Activated T-cell treated with anti-CD3 and anti-CD28 coated beads, Interleukin-2, amount 50 U/mL, for 48 hours (primary cell): ENCODE measurements at regions not wholly inside any gene's neighbourhood (a gene's known extent, or its start where the extent isn't known, plus 50 kb on each side); places are given as distances from the start of the nearest gene placed in this dataset.

Experiments
- DNase-seq, 2 experiments: peaks; one replicate each; pipeline ENCODE4 v3.0.0-alpha.2; 2020

DNA sequence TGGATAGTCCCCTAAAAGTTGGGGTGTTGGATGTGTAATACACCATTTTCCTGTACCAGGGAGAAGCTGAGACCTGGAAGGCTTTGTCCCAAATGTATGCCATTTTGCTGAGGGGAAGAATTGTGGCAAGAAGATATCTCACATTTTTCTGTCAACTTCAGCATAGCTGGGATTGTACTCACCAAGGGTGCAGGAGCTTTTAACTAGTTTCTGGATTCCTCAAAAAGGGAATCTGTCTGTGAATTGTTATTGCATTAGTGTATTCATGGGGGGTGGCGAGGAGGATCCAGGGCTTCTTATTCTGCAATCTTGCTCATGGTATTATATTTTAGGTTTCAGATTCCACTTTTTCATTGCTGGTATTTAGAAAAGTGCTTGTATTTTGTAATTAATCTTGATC is 208.2 kb upstream of the MYOCD start:
- no peak for DNase-seq

DNA sequence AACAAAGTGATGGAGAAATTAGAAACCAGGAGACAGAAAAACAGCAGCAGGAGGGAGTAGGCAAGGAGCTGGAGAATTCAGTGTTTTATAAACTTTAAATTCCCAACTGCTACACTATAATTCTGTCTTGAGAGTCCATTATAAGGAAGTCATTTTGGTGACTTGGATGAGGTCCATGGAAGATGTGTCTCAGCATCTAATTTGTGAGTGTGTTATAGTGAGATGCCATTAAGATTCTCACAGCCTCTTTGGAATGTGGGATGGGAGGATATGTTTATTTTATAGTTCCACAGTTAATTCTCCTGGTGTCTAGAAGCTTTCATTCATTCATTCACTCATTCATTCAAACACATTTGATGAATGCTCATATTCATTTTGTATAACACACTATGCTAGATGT is 206.0 kb upstream of the MYOCD start:
- no peak for DNase-seq

DNA sequence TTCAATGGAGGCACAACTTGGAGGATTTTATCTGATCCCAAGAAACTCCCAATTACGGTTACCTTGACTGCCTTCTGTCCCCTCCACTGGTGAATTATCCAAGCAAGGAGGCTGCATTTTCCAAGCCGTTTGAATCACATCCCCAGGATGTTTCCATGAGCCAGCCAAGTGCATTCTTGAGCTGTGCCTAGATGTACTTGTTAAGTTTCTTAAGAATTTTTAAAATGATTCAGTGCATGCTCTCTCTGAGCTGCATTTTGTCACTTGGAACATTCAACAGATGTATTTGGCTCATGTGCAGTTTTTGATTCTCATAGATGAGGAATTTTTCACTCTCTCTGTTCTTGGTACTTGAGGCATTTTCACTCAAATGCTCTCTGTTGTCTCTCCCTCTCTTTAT is 202.6 kb upstream of the MYOCD start:
- no peak for DNase-seq

DNA sequence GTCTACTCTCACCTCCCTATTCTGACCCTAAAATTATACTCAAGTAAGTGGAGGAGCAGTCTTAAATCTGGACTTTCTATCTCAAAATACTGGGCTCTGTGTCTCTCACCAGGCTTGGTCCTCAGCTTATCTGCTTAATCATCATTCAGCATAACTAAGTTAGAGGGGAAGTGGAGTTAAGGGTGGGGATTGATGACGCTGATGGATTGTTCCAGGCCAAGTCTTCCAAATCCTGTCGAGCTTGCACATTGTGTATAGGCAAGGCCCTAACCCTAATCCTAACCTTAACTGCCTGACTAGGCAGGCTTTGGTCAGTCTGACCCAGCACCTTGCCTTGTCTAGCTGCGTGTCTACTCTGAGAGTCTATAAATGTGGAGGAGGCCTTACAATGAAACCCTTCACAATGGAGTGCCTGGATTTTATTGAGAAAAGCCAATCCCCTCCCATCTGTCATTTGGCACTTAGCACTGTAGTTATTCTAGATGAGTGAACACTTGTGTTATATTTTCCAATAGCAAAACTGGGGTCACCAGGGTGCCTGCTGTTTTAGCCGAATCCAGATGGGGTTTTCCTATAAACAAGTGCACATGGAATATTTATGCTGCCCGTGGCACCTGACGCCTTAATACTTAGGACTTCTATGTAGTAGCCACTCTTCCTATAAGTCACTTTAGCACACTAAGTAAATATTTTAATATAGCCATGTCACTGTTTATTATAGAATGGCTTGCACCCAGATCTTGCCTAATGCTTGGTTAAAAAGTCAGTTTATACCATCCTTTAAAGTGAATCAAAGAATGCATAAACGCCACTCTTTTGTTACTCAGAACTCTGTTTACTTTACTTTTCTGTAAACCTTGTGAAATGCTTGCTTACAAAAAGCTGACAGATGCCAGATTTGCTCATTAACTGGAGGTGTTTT is 193.2 kb upstream of the MYOCD start:
- no peak for DNase-seq

DNA sequence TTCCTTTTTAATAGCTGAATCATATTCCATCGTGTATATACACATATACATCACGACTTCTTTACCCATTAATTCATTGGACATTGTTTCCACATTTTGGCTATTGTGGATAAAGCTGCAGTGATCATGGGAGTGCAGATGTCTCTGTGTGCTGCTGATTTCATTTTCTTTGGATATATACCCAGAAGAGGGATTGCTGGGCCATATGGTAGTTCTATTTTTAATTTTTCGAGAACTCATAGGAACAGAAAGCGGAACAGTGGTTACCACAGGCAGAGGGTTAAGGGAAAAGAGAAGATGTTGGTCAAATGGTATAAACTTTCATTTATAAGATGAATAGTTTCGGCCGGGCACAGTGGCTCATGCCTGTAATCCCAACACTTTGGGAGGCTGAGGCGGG is 187.4 kb upstream of the MYOCD start:
- no peak for DNase-seq

DNA sequence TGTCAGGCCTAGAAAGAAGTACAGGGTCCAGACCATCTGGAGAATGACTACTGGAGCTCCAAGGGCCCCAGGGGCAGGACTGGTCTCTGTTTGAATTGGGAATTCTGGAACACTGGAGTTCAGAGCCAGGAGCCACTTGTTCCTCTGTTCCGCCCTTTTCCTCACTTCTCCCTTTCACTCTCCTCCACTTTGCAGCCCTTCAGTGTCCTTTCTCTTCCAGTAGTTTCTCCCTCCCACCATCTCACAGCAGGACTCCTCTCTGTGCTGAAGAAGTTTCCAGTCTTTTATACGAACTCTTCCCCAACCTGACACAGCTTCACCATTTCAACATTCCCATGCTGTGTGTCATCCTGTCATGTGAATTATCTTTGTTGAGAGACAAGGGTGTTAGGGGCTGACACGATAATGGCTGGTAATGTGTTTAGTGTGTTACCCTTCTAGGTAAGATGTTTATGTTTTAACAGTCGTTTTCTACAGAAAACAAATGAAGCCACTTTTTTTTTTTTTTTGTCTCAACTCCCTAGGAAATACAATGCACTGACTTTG is 180.3 kb upstream of the MYOCD start:
- no peak for DNase-seq

DNA sequence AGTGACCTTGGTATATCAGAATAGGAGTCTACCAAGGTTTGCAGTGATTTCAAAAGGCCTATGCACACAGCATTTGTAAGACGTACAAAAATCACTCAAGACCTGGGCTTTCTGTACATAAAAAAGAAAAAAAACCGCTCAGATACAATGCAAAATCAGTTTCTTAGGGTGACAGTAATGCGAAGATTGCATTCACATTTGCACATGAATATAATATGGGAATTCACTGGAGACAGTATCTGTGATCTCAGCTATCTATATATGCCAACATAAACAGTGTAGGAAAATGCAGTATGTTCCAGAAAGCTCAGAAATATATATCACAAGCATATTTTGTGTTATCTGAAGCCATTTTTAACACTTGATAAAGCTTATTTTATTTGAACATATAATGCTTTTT is 176.4 kb upstream of the MYOCD start:
- no peak for DNase-seq

DNA sequence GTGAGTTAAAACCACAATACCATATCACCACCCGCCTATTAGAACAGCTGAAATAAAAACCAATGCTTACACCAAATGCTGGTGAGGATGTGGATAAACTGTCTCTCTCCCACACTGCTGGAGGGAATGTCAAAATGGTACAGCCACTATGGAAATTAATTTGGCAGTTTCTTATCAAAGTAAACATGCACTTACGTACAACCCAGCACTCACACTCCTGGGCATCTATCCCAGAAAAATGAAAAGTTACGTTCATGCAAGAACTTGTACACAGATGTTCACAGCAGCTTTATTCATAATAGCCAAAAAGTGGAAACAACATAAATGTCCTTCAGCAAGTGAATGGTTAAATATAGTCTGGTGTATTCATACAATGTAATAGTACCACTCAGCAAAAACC is 173.2 kb upstream of the MYOCD start:
- DNase-seq, result no peak

DNA sequence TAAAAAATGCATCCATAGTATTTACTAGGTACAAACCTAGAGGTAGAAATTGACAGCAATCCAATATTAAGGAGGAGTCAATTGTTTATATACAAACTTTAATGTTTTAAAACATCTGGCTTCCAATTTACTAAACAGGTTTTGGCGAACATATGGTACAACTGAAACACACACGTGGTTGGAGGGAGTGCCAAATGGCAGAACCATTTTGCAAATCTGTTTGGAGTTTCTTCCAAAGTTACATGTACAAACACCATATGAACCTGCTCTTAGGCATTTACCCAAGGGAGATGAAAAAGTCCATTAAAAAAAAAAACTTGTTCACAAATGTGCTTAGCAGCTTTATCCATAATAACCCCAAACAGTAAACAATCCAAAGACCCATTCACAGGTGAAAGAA is 159.8 kb upstream of the MYOCD start:
- no peak for DNase-seq

DNA sequence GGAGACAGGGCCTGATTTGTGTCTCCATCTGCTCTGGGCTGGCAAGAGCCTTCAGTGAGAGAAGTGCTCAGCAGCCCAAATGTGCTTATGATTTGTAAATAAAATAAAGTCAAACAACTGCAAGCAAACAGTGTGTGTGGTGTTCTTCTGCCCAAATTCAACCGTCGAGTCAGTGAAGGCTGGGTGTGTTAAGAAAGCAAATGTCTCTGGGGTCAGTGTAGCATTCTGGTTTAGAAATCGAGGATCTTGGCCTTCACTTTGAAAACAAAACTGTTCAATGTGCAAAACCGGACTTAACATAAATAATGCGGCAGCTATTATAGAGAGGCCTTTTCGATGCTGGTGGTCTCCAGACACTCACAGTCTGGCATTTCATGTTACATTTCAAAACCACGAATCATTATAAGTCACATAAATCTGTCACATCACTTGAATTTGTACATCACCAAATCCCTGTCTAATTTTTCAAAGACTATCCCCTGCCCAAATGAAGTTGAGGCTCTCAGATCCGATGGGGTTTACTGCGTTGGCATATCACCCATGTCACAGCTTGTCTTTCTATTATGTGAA is 158.6 kb upstream of the MYOCD start:
- DNase-seq, result no peak

DNA sequence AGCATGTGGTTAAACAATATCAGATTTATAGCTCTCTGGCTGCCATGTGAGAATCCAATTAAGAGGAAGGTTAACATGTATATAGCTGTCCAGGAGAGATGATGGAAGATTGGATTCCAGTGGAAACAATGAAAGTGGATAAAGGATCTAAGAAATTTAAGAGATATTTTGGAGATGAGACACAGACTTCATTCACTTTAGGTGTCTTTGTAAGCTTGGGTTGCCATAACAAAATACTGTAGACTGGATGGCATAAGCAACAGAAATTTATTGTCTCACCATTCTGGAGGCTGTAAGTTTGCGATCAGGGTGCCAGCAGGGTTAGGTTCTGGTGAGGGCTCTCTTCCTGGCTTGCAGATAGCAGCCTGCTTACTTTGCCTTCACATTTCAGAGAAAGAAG is 155.9 kb upstream of the MYOCD start:
- DNase-seq, result no peak

DNA sequence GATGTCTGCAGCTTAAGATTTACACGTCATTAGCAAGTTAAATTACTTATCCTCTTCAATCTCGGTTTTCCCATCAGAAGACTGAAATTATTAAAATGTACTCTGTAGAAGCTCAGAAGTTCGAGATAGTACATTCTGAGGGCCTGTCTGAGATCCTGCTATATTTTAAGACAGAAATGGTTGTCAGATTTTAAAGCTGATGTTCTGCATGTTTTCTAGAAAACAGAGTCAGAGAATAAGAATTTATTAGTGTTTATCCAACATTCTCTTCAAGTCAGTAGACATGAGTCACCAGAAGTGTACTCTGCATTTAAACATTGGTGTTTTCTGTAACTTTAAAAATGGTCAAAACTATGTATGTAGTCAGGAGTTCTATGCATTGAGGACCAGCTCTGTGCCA is 155.2 kb upstream of the MYOCD start:
- DNase-seq, result no peak

DNA sequence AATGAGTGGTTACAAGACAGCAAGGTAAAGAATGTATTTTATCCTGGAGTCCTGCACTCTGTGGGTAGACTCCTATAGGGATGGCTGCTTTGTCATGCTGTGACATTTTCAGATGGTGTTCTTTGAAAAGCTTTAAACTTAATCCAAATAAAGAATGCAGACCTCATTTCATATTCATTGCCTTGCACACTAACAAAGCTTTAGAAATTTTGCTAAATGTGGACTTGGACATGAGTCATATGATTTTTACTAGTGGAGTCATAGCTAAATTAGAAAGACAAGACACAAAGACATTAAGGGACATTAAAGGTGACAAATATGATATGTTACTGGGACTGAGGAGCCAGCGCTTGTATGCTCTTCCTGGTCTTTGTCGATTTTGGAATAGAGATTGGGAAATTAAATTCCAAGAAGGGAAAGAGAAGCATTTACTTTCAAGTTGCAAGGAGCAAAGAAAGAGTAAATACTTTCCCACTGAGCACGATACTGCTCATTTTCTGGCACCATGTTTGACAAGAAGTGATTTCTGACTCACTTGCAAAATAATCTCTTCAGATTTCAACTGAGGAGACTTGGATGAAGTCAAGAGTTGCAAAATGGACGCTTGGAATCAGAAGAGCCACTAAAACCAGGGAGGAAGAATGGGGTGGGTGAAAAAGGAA is 152.9 kb upstream of the MYOCD start:
- DNase-seq, result no peak

DNA sequence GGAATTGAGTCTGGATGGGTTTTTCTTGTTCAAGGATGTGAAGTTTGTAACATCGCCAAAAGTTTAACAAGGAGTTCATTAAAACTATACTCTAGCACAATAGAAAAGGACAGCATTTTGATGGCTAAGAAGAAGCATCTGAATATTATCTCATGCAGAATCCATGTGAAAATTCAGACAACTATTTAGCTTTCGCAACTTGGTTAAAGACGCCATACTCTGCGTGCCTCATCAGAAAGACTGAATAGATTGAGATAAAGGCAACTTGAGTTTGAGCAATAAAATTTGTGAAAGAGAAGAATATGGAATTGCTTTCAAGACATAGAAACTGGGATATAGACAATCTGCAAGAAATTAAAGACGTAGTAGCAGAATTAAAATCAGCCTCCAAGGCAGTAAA is 151.1 kb upstream of the MYOCD start:
- DNase-seq, result no peak

DNA sequence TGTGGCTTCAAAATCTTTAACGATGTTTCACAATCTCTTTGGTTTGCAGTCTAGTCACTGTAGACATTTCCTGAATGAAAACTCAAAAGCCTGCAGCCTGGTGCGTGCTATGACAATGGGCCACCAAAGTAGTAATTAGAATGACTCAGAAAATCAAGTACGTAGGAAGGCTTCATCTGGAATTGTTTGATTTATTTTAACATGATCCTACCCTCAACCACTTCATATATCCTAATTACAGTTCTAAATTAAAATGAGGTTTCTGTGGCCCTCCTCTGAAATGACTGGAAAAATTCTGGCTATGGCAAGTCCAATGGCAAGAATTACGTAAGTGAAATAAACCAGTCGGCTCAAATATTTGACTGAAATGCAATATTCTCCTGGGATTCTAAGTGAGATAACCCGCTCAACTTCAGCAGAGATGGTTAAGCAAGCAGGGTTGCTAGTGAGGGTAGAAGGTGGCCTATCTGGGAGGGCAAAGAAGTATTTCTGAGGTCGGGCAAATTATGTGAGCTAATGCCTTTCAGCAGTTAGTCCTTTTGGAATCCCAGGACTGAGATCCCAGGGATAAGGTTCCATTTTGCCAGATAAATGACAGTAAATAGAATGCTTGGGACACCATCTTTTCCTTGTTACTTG is 145.6 kb upstream of the MYOCD start:
- DNase-seq, result no peak

DNA sequence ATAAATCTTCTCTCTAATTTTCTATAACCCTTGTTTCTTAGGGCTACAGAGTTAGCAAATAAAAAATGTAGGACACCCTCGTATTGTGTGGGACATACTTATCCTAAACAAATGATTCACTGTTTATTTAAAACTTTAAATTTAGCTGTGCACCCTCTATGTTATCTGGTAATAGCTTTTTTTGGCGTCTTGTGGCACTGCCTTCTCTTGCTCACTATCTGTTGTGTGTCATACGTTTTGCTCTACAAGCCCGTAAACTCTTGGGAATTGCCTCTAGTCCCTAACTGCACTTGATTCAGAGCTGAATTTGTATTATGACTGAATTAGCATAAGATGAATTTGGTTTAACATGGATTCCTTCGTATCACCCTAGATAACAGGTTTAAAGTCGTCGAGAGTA is 144.3 kb upstream of the MYOCD start:
- no peak for DNase-seq

DNA sequence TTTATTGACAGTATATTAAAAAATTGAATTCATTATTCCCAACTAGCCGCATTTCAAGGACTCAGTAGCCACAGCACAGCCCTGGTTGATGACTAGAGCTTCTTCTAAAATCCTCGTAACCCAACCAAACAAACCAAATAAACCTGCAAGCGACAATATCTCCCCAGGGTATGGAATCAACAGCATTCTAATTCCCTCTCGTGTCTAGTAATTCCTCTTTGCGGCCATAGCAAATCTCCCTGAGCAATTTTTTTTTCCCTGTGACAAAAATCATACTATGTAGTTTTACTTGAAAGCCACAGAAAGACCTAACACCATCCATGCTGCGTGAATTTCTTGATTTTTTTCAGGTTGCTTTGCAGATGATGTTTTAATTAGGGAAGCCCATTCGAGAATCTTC is 143.4 kb upstream of the MYOCD start:
- DNase-seq, result no peak

DNA sequence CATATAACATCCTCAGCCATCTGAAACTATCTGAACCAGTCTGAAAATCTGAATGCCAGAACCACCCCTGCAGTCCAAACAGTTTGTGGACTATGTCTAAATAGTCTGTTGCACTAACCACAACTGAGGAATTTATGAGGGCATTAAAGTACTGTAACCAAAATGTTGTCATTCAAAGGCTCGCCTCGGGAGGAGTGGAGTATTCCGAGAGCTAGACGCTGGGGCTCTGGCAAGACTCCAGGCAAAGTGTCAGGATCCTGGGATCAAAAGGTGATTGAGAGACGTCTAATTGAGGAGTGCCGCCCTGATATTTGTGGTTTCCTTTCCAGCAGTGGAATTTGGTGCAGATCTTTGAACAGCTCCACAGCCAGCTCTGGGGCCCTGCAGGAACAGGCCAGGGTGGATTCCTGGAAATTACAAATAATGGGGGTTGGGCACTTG is 142.9 kb upstream of the MYOCD start:
- DNase-seq, result no peak

DNA sequence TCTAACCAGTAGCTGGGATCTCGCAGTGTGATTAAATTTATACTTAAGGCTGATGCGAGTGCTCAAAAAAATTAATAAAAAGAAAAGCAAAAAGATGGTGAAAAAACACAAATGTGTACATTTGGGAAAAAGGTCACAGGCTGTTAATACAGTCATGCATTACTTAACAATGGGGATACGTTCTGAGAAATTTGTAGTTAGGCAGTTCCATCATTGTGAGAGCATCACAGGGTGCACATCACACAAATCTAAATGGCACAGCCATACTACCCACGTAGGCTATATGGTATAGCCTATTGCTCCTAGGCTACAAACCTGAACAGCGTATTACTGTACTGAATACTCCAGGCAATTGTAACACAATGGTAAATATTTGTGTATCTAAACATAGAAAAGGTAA is 142.4 kb upstream of the MYOCD start:
- DNase-seq, result no peak

DNA sequence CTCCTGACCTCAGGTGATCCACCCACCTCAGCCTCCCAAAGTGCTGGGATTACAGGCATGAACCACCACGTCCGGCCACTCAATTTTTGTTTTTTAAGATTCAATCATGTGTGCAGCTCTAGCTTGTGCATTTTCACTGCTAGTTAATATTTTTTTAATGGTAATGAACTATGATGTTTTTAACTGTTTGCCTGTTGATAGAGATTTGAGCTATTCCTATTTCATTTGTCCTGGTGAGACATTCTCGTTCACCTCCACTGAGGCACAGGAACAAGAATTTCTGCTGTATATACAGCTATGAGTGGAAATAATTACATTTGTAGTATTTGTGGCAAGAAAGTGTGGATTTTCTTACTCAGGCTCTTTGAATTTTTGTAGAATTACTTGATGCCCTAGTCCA is 137.7 kb upstream of the MYOCD start:
- DNase-seq, result no peak

DNA sequence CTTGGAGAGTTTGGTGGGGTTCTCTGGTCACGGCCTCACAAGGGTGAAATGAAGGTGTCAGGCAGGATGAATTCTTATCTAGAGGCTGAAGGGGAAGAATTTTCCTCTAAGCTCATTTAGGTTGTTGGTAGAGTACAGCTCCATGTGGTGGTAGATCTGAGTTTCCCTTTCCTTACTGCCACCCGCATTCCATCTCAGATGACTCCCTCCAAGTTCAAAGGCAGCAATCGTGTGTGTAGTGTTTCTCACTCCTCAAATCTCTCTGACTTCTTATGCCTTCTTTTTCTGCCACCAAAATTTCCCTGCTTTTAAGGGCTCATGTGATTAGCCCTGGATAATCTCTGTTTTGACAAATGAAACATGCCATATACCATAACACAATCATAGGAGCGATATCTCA is 135.5 kb upstream of the MYOCD start:
- no peak for DNase-seq

DNA sequence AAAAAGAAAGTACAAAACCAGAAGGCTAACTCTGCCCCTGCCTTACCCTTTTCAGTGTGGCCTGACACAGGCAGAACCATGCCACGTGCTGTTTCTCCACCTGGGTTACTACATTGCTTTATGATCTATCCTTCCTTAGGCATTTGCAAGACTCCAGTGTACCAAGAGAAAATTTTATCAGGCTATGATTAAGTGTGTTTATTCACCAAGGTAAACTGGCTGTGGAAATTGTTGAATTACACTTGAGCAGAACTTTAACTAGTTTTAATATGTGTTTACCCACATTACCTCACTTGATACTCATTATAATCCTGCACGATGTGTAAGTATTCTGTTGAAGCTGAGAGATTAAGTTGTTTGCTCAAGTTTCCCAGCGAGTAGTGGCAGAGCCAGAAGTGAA is 129.7 kb upstream of the MYOCD start:
- DNase-seq, result no peak

DNA sequence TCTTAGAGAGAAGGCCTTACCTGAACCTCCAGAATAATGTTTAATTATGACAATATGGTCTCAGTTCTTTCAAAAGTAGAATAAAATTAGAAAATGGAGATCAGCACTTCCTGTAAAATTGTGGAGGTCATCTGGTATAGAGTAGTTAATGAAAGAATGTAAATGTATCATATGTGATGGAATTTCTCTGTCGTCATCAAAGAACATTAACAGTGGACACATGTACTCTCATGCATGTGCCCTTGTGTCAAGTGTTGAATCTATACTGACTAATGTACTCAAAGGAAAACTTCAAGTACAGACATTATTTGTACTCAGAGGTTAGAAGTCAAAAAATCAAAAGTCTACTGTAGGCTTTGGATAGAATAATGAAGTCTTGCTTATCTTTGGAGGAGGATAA is 129.2 kb upstream of the MYOCD start:
- no peak for DNase-seq

DNA sequence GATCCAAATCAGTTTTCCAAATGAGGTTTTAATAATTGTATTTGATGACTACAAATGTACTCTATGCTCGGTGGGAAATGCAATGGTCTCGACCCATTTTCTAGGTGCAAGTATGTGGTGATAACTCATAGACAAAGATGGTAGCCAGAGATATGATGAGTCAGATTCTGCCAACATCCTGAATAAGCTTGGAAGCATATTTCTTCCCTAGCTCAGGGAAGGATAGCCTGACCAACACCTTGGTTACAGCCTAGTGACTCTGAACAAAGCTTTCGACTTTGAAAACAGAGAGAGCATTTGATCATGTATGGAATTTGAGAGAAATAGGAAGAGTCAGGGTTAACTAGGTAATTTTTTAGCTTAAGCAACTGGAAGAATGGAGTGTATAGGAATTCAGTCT is 128.3 kb upstream of the MYOCD start:
- no peak for DNase-seq
